Sigmoid colon (tissue), 6 donors: ENCODE measurements at regions not wholly inside any gene's neighbourhood (a gene's known extent, or its start where the extent isn't known, plus 50 kb on each side); places are given as distances from the start of the nearest gene placed in this dataset.

Experiments
- DNase-seq: peaks from one replicate; pipeline ENCODE4 v3.0.0-alpha.2; 2019
- H3K27ac ChIP-seq, 4 donors: fragments of 200-600 bp; sonication (generic); one replicate each; pipeline ENCODE4 v1.5.1; 2016 to 2019; ENCODE audit warnings: mild to moderate bottlenecking in 1 of 4
- H3K27me3 ChIP-seq, 3 donors: fragments of 200-600 bp; sonication (generic); one replicate each; pipeline ENCODE4 v1.5.1; 2019; ENCODE audit warnings: mild to moderate bottlenecking in 1 of 3
- H3K36me3 ChIP-seq, 4 donors: fragments of 200-600 bp; sonication (generic); one replicate each; pipeline ENCODE4 v1.5.1; 2016 to 2019
- H3K4me1 ChIP-seq, 4 donors: fragments of 200-600 bp; sonication (generic); one replicate each; pipeline ENCODE4 v1.5.1; 2017 to 2019
- H3K4me3 ChIP-seq, 4 donors: fragments of 200-600 bp; sonication (generic); one replicate each; pipeline ENCODE4 v1.5.1; 2017 to 2019; ENCODE audit warnings: mild to moderate bottlenecking in 2 of 4, moderate library complexity in 1 of 4
- H3K9me3 ChIP-seq, 4 donors: fragments of 200-600 bp in 3 of 4; sonication (generic) in 3 of 4; one replicate each; pipeline versions ENCODE4 v1.5.1 to v1.6.1; 2013 to 2019
- CTCF ChIP-seq, 4 experiments: fragments of 450-650 bp in 3 of 4; fragments of 200-600 bp in 1 of 4; IDR thresholded peaks; one replicate each; pipeline ENCODE4 v1.5.1; 2016 to 2019; ENCODE audit warnings: antibody characterized with exemption in 4 of 4, mild to moderate bottlenecking in 3 of 4, moderate library complexity in 2 of 4
- EP300 ChIP-seq, 4 donors: sonication (generic); formaldehyde crosslinking; IDR thresholded peaks; one replicate each; pipeline ENCODE4 v1.6.1; 2017; ENCODE audit warnings: antibody characterized with exemption in 4 of 4
- POLR2A ChIP-seq, 2 donors: fragments of 450-650 bp; IDR thresholded peaks; one replicate each; pipeline ENCODE4 v1.6.1; 2016; ENCODE audit warnings: antibody characterized with exemption in 2 of 2, mild to moderate bottlenecking in 2 of 2, moderate library complexity in 2 of 2
- POLR2AphosphoS5 ChIP-seq, 4 donors: sonication (generic); formaldehyde crosslinking; IDR thresholded peaks; one replicate each; pipeline ENCODE4 v1.6.1; 2017; ENCODE audit warnings: antibody characterized with exemption in 4 of 4
- WGBS, 2 donors: extraction: QIAGEN DNeasy Blood & Tissue Kit; methylation state at CpG; one replicate each; pipeline ENCODE4 v1.1.7; 2013; 5-methylcytosine and 5-hydroxymethylcytosine counted together
- intact Hi-C: fragments of 100-400 bp; cut with DNase I; formaldehyde crosslinking; loops from one replicate; pipeline ENCODE4 v1.15.1; 2023
- donor health status: healthy with polysubstance abuse.
- donor health status: healthy.

DNA sequence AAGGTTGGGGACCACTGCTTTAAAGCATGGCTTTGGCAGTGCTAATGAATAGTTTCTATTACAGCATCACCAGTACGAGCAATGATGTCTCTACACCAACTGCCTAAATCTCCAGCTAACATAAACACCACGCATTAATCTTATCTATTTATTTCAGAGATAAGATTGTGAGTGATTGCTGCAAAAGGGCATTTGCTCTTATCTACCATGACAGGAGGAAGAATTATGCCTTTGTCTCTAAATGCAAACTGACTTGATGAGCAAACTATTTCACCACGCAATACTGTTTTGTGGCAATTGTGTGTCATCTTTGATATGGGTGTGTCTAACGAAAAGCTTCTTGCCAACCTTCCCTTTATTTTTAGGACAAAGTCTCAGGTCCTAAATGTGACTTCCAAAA, 684.9 kb downstream of the SORCS1 start:
- Histone ChIP-seq H3K4me3 (no peak overlapping the region), H3K9me3 (no peaks in the 10 kb centered on the region), H3K27ac (no peak overlapping the region), H3K36me3 (no peaks in the 10 kb centered on the region), H3K4me1 (no peaks in the 10 kb centered on the region), H3K27me3 (no peaks in the 10 kb centered on the region)
- WGBS, 2 donors, result 56 to 65% methylated on average over 4 of the region's 4 CpGs
- intact Hi-C loops, result no loop called here
- no peak for TF ChIP-seq EP300 (IDR thresholded peaks at IDR 0.05)
- no peak for TF ChIP-seq POLR2A (IDR thresholded peaks at IDR 0.05)
- TF ChIP-seq POLR2AphosphoS5 (IDR thresholded peaks at IDR 0.05), result no peak
- TF ChIP-seq CTCF (IDR thresholded peaks at IDR 0.05), result no peak
- no peak for DNase-seq

DNA sequence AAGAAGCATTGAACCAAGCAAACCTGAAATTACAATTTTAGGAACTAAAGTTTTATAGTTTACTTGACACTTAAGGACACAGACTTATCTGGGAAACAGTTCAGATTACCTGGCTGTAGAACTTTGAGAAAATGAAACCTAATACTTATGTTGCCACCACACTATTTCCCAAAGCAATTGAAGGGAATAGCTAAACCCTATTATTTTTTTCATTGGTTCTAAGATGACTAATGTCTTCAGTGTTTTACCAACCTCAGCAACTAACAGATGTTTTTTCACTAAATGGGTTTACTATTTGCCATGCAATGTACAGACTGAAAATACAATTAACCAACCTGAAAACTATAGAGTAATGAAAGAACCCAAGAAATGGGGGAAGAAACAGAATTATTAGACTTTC, 689.6 kb downstream of the SORCS1 start:
- Histone ChIP-seq H3K27ac (no peak overlapping the region), H3K27me3 (no peaks in the 10 kb centered on the region), H3K4me3 (no peak overlapping the region), H3K36me3 (no peaks in the 10 kb centered on the region), H3K9me3 (no peaks in the 10 kb centered on the region), H3K4me1 (no peaks in the 10 kb centered on the region)
- no peak for TF ChIP-seq POLR2A (IDR thresholded peaks at IDR 0.05)
- TF ChIP-seq CTCF (IDR thresholded peaks at IDR 0.05), result no peak
- TF ChIP-seq POLR2AphosphoS5 (IDR thresholded peaks at IDR 0.05), result no peak
- TF ChIP-seq EP300 (IDR thresholded peaks at IDR 0.05), result no peak
- no peak for DNase-seq
- intact Hi-C loops, result no loop called here

- H3K27me3 ChIP-seq, result no peaks in the 10 kb centered on the region
- 80 to 93% methylated on average over 3 of the region's 3 CpGs for WGBS, 2 donors
- intact Hi-C loops, result no loop called here
- no peak overlapping the region for H3K4me3 ChIP-seq
- H3K36me3 ChIP-seq, result no peaks in the 10 kb centered on the region
- DNase-seq, result no peak
- no peaks in the 10 kb centered on the region for H3K9me3 ChIP-seq
- TF ChIP-seq EP300 (IDR thresholded peaks at IDR 0.05) (no peak), CTCF (IDR thresholded peaks at IDR 0.05) (no peak), POLR2A (IDR thresholded peaks at IDR 0.05) (no peak), POLR2AphosphoS5 (IDR thresholded peaks at IDR 0.05) (no peak)
- no peaks in the 10 kb centered on the region for H3K4me1 ChIP-seq
- H3K27ac ChIP-seq, result no peak overlapping the region
Observed at GRCh38 chr10:106473129-106473685, 691.3 kb downstream of the SORCS1 start.

- intact Hi-C loops, result no loop called here
Observed at GRCh38 chr10:106467506-106467905, 697.0 kb downstream of the SORCS1 start.

More at GRCh38 chr10:106467506-106467905, 697.0 kb downstream of the SORCS1 start:
- no peak overlapping the region for H3K4me3 ChIP-seq
- no peak for DNase-seq
- H3K27ac ChIP-seq, result no peak overlapping the region
- no peaks in the 10 kb centered on the region for H3K27me3 ChIP-seq
- WGBS, 2 donors, result 88 to 92% methylated on average over 6 of the region's 6 CpGs
- H3K4me1 ChIP-seq, result no peaks in the 10 kb centered on the region
- TF ChIP-seq CTCF (IDR thresholded peaks at IDR 0.05) (no peak), POLR2AphosphoS5 (IDR thresholded peaks at IDR 0.05) (no peak), POLR2A (IDR thresholded peaks at IDR 0.05) (no peak), EP300 (IDR thresholded peaks at IDR 0.05) (no peak)
- H3K36me3 ChIP-seq, result no peaks in the 10 kb centered on the region
- H3K9me3 ChIP-seq, result no peaks in the 10 kb centered on the region
